ENCODE measurements at regions not wholly inside any gene's neighbourhood (a gene's known extent, or its start where the extent isn't known, plus 50 kb on each side); places are given as distances from the start of the nearest gene placed in this dataset.

GRCh38 chr2:187274146-187274545 is 173.9 kb downstream of the CALCRL start:
- DNase-seq: no peak

DNA sequence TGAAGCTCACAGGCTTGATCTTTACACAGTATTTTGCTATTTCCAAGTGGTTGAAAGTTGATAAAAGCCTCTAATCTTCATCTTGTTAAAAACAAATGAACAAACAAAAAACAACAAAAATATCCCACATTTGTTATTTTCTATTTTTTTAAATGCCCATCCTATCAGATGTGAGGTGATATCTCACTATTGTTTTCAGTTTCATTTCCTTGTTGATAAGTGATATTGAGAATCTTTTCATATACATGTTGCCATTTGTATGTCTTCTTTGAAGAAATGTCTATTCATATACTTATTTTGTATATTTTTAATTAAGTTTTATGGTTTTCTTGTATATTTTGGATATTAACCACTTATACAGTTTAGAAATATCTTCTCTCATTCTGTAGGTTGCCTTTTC is 175.8 kb downstream of the CALCRL start:
- DNase-seq: no peak

DNA sequence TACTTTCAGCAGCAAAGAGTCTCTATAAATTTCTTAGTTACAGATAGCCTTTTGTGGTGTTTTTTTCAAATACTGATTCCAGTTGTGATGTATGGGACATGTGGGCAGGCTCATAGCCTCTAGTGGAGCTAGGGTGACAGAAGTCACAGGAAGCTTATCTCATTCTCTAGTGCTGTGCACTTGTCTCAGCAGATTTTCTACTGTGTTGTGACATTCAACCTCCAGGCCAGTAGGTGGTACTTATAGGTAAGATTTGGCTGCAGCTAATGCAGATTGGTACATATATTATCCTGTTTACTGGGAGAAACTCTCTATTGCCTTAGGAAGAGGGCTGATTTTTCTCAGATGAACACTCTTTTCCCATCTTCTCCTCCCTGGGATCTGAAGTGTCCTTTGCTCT is 176.2 kb downstream of the CALCRL start:
- DNase-seq: no peak

GRCh38 chr2:187266645-187267044 is 181.4 kb downstream of the CALCRL start:
- DNase-seq: no peak

DNA sequence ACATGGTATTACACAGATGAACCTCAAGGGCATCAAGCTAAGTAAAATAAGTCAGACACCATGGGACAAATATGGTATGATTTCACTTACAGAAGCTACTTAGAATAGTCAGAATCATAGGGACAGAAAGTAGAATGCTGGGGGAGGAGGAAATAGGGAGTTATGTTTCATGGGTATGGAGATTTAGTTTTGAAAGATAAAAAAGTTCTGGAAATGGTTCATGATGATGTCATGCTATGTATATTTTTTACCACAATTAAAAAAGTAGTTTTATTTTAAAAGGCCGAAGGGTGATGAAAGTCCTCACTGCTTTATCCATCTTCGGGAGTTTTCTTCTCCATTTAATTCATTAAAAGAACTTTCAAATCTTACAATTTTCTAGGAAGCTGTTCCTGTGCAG is 181.9 kb downstream of the CALCRL start:
- DNase-seq: no peak

GRCh38 chr2:187264612-187265011 is 183.4 kb downstream of the CALCRL start:
- no peak for DNase-seq

- no peak for DNase-seq
These were observed 184.1 kb downstream of the CALCRL start for GRCh38 chr2:187263675-187264560.

GRCh38 chr2:187261705-187262104 is 186.3 kb downstream of the CALCRL start:
- DNase-seq: no peak

DNA sequence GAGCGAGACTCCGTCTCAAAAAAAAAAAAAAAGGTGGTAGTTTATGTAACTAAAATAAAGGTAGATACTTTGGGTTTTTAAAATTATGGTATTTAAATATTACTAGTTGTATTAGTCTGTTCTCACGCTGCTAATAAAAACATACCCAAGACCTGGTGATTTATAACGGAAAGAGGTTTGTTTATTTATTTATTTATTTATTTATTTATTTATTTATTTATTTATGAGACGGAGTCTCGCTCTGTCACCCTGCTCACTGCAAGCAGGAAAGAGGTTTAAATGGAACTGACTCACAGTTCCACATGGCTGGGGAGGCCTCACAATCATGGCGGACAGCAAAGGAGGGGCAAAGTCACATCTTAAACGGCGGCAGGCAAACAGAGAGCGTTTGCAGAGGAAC is 196.0 kb downstream of the CALCRL start:
- DNase-seq: no peak

- no peak for DNase-seq
These were observed 197.9 kb downstream of the CALCRL start for GRCh38 chr2:187250137-187250536.

DNA sequence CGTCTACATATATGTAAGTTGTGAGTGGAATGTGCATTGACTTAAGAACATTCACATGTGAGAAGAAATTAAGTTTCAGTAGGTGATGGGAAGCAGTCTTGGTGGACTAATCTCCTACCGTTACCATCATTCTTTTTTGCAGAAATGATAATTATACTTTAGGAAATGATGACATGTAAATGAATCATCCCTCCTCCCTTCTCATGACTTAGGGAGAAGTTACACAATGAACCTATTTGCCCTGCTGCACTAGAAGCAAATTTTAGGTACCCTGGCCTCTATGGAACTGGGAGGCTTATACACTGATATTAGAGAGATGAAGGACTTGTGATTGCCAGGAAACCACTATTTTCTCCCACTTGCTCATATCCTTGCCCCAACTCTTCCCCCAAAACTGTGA is 214.2 kb downstream of the CALCRL start:
- DNase-seq: no peak

DNA sequence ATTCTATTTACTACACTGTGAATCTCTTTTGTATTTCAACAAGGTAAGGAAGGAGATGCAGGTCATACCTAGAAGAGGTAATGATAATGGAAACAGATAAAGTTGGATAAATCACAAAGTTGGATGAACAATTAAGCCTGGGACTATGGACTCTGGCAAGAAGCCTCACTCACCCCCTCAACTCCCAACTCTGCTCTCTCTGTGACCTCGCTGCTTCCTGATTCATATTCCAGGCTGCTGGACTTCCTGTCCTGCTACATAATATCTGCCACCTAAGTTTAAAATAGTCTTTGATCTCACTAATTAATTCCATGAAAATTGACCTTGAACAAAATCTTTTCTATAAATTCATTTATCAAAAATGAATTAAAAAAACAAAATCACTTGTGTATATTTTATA is 215.3 kb downstream of the CALCRL start:
- DNase-seq: no peak

DNA sequence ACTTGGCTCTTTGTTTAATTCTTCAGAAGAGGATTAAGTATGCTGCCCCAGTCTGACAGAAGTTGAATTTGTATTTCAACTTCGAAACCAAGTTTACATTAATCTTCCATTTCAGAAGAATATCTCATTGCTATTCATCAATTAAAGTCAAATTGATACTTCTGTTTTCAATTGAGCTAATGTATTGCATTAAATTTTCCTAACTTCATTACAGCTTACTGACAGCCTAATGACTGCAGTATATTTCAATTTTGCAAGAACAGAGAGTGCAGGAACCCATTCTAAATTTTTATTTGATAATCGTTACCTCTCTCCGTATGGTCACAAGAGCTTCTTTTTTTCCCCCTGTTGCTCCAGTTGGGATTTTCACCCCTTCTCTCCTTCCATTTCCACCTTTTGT is 218.0 kb downstream of the CALCRL start:
- no peak for DNase-seq

DNA sequence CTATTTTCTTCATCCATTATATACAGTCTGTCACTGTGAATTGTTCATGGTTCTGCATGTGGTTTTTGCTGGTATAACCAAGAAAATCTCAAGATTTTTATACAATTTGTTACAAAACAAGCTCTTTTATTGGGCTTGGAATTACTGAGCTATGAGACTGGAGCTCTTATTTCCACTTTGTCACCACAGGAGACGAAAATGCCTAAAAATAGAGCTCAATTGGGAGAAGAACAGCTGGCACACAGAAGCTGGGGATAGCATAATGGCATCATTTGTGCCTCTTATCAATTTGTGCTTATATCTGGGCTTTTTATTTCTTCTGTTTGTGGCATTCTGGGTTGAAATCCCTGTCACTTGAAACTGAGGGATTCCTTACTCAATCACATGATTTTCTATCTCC is 219.1 kb downstream of the CALCRL start:
- DNase-seq: no peak

DNA sequence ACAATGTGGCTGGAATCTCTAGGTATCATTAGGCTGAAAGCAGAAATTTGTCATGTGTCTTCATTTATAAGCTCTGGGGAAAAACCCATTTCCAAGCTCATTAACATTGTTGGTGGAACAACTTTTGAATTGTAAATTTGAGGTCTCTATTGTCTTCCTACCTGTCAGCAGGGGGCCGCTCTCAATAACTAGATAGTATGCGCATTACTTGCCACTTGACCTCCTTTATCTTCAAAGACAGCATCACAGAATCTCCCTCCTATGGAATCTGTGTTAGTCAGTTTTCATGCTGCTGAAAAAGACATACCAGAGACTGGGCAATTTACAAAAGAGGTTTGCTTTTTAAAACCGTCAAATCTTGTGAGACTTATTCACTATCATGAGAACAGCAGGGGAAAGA is 223.1 kb downstream of the CALCRL start:
- DNase-seq: no peak

- DNase-seq: no peak
These were observed 228.0 kb downstream of the CALCRL start for GRCh38 chr2:187220071-187220470.

- DNase-seq: no peak
These were observed 232.4 kb downstream of the CALCRL start for GRCh38 chr2:187215532-187216240.

- DNase-seq: no peak
These were observed 233.7 kb downstream of the CALCRL start for GRCh38 chr2:187214306-187214705.

- no peak for DNase-seq
These were observed 234.3 kb downstream of the CALCRL start for GRCh38 chr2:187213798-187214197.

DNA sequence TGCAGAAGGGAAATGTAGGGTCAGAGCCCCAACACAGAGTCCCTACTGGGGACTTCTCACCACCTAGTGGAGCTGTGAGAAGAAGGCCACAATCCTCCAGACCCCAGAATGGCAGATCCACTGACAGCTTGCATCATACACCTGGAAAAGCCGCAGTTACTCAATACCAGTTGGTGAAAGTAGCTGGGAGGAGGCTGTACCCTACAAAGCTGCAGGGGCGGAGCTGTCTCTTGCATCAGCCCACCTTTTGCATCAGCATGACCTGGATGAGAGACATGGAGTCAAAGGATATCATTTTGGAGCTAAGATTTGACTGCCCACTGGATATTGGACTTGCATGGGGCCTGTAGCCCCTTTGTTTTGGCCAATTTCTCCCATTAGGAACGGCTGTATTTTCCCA is 237.3 kb downstream of the CALCRL start:
- no peak for DNase-seq

- no peak for DNase-seq
These were observed 239.8 kb downstream of the CALCRL start for GRCh38 chr2:187208199-187208785.

- DNase-seq: no peak
These were observed 240.9 kb downstream of the CALCRL start for GRCh38 chr2:187207126-187207525.

GRCh38 chr2:187206471-187206870 is 241.6 kb downstream of the CALCRL start:
- no peak for DNase-seq

DNA sequence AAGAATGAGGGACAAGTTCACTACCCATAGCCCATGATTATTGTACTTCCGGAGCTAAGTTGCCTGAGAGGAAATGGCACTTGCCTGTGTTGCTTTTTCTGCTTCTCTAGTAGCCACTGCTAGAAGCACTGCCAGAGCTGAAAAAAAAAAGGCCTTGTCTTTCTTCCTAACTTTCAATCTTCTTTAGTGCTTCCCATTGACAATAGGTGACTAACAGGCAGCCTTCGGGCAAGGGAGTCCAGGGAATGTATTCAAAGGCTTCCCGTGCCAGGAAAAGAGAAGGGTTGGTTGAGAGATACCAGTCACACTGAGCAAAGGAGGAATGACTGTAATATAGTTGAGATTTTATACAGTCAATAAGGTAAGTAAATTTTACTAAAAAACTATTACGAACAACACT is 242.0 kb downstream of the CALCRL start:
- DNase-seq: no peak

All from CD4-positive, alpha-beta T cell treated with Interleukin-1 beta for 1 hour (primary cell).